ENCODE measurements at regions not wholly inside any gene's neighbourhood (a gene's known extent, or its start where the extent isn't known, plus 50 kb on each side); places are given as distances from the start of the nearest gene placed in this dataset.

DNA sequence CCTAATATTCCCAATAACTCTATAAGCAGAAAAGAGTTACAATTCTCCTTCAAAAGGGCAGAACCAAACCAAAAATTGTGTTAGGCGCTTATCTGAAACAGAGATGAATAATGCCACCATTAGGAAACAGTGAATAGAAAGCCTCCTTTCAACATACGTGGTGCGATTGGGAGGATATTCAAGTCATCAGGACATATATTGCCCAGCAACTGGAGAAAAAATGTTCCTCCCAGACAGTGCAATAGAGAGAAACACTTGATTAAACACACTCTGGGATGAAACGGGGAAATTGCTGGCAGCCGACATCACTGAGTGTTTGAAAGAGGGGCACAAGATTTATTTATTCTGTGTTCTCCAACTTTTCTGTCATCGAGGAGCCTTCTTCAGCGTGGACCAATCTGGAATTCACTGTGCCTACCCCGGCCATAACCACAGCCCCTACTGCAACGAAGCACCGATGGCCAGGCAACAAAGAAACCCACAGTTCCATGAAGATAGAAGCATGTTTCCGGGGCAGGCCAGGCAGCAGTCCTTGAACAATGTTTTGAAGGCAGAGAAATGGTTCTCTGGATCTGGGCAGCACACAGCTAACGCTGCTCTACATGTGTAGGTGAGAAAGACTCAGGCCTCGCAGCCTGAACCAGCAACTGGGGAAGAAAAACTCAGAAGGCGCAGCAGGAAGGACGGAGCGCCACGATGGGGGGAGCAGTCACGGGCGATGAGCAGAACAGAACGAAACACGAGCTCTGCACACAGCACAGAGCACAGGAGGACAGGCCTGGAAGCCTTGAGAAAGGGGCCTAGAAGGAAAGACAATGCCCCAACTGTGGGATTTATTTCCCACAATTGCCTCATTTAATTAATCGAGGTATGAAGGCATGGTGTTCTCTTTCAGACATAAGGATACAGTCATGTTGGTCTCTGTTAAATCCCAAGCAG lies 234.2 kb upstream of the FOXQ1 start:
- DNase-seq (no peak), ATAC-seq (no peak)
- Mint-ChIP-seq H3K36me3 (ENCODE audit: insufficient read depth) (no peaks in the 10 kb centered on the region), H3K4me3 (no peak overlapping the region), H3K9me3 (no peaks in the 10 kb centered on the region), H3K27me3 (ENCODE audit: low read depth) (peaks cover 9% of the 10 kb centered on the region), H3K4me1 (ENCODE audit: low read depth) (no peaks in the 10 kb centered on the region)

DNA sequence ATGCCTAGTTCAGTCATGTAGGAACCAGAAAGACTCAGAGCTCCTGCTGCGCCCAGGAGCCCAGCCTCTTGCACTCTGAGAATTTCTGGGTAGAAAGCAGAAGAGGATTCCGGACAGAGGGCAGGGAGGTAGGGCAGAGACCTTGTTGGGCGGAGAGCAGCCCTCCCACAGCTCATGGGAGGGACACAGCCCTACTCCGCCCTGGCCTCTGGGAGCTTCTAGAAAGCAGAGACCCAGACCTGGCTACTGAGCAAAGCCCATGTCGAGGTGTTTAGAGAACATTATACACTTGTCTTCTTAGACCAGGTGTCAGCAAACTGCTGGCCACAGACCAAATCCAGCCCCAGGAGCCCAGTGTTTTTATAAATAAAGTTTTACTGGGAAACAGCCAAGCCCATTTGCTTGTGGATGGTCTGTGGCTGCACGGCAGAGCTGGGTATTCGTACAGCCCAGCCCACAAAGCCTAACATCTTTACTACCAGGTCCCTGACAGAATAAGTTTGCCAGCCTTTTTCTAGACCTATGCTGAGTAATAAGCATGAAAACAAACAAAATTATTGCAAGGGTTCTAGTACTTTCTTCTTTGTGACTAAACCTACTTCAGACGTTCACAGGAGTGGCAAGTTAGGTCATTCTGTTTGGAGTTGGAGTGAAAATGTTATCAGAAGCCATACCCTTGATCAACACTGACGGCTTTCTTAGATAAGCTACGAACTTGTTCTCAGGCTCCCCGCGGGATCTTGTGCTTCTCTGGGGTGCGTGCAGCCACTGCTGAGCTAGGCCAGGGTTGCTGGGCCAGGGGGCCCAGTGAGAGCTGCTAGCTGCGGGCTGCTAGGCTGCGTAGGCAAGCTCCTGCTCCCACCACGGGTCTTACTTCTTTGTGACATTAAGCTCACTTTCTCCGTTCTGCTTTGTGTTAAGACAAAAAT lies 235.1 kb upstream of the FOXQ1 start:
- Mint-ChIP-seq H3K36me3 (ENCODE audit: insufficient read depth) (no peaks in the 10 kb centered on the region), H3K4me3 (no peak overlapping the region), H3K27me3 (ENCODE audit: low read depth) (peaks cover 9% of the 10 kb centered on the region), H3K9me3 (no peaks in the 10 kb centered on the region), H3K4me1 (ENCODE audit: low read depth) (no peaks in the 10 kb centered on the region)
- DNase-seq: no peak
- no peak for ATAC-seq

DNA sequence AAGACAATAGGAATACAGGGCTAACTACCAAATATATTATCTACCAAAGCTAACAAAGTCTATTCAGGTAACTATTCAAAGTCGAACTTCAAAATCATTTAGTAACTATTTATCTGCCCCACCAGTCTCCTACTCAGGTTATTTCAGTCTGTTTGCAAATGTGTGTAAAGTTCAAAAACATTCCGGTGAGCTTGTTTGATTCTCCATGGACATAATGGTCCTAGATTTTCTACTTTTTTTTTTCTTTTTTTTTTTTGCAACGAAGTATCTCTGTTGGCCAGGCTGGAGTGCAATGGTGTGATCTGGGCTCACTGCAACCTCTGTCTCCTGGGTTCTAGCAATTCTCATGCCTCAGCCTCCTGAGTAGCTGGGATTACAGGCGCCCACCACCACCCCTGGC lies 236.0 kb upstream of the FOXQ1 start:
- ATAC-seq: no peak
- DNase-seq: no peak
- no peak overlapping the region for H3K4me3 Mint-ChIP-seq
- peaks cover 9% of the 10 kb centered on the region for H3K27me3 Mint-ChIP-seq (ENCODE audit: low read depth)
- no peaks in the 10 kb centered on the region for H3K36me3 Mint-ChIP-seq (ENCODE audit: insufficient read depth)
- H3K4me1 Mint-ChIP-seq (ENCODE audit: low read depth): no peaks in the 10 kb centered on the region
- H3K9me3 Mint-ChIP-seq: no peaks in the 10 kb centered on the region

- Mint-ChIP-seq H3K27me3 (ENCODE audit: low read depth) (peaks cover 13% of the 10 kb centered on the region), H3K4me1 (ENCODE audit: low read depth) (no peaks in the 10 kb centered on the region), H3K4me3 (no peak overlapping the region), H3K9me3 (no peaks in the 10 kb centered on the region), H3K36me3 (ENCODE audit: insufficient read depth) (no peaks in the 10 kb centered on the region)
- ATAC-seq: no peak
- no peak for DNase-seq
Observed at GRCh38 chr6:1075444-1075843, 236.5 kb upstream of the FOXQ1 start.

GRCh38 chr6:1070085-1070521 lies 241.8 kb upstream of the FOXQ1 start:
- Mint-ChIP-seq H3K4me3 (no peak overlapping the region), H3K27me3 (ENCODE audit: low read depth) (peaks cover 15% of the 10 kb centered on the region), H3K36me3 (ENCODE audit: insufficient read depth) (no peaks in the 10 kb centered on the region), H3K4me1 (ENCODE audit: low read depth) (no peaks in the 10 kb centered on the region), H3K9me3 (no peaks in the 10 kb centered on the region)
- DNase-seq (no peak), ATAC-seq (no peak)

DNA sequence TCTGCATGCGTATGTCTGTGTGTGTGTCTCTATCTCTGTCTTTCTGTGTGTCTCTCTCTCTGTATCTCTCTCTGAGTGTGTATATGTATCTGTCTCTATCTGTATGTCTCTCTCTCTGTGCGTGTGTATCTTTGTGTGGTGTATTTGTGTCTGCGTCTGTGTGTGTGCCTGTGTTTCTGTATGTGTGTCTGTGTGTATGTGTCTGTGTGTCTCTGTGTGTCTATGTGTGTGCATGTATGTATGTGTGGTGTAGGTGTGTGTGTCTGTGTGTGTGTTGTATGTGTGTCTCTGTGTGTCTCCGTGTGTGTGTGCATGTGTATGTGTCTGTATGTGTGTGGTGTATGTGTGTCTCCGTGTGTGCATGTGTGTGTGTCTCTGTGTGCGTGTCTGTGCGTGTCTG lies 243.0 kb upstream of the FOXQ1 start:
- peaks cover 12% of the 10 kb centered on the region for H3K27me3 Mint-ChIP-seq (ENCODE audit: low read depth)
- DNase-seq: no peak
- ATAC-seq: no peak
- H3K4me1 Mint-ChIP-seq (ENCODE audit: low read depth): no peaks in the 10 kb centered on the region
- H3K4me3 Mint-ChIP-seq: no peak overlapping the region
- H3K9me3 Mint-ChIP-seq: no peaks in the 10 kb centered on the region
- no peaks in the 10 kb centered on the region for H3K36me3 Mint-ChIP-seq (ENCODE audit: insufficient read depth)

GRCh38 chr6:1068068-1068467 lies 243.8 kb upstream of the FOXQ1 start:
- no peaks in the 10 kb centered on the region for H3K4me1 Mint-ChIP-seq (ENCODE audit: low read depth)
- H3K9me3 Mint-ChIP-seq: no peaks in the 10 kb centered on the region
- DNase-seq (no peak), ATAC-seq (no peak)
- no peaks in the 10 kb centered on the region for H3K36me3 Mint-ChIP-seq (ENCODE audit: insufficient read depth)
- H3K4me3 Mint-ChIP-seq: no peak overlapping the region
- peaks cover 16% of the 10 kb centered on the region for H3K27me3 Mint-ChIP-seq (ENCODE audit: low read depth)

DNA sequence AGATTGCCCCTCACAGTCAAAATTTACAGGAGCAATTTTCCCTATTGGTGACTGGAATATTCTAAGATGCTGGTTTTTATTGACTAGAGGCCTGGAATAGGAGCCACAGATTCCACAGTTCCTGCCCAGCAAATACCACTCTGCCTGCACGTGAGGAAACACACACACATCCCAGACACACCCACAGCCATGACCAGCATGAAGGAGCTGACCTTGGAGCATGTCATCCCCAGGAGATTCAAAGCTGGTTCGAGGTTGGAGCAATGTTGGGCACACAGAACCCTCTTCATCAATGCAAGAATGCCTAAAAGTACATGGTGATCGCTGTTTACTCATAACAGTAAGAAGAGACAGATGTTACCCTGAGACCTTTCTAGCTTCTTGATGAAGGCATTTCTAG lies 244.6 kb upstream of the FOXQ1 start:
- peaks cover 16% of the 10 kb centered on the region for H3K27me3 Mint-ChIP-seq (ENCODE audit: low read depth)
- H3K4me3 Mint-ChIP-seq: no peak overlapping the region
- no peaks in the 10 kb centered on the region for H3K36me3 Mint-ChIP-seq (ENCODE audit: insufficient read depth)

GRCh38 chr6:1066449-1067090 lies 245.3 kb upstream of the FOXQ1 start:
- Mint-ChIP-seq H3K4me3 (no peak overlapping the region), H3K27me3 (ENCODE audit: low read depth) (peaks cover 16% of the 10 kb centered on the region), H3K9me3 (no peaks in the 10 kb centered on the region), H3K36me3 (ENCODE audit: insufficient read depth) (no peaks in the 10 kb centered on the region), H3K4me1 (ENCODE audit: low read depth) (no peaks in the 10 kb centered on the region)
- ATAC-seq (no peak), DNase-seq (no peak)

More for the DNA sequence above, 244.6 kb upstream of the FOXQ1 start:
- ATAC-seq (no peak), DNase-seq (no peak)
- no peaks in the 10 kb centered on the region for H3K9me3 Mint-ChIP-seq
- no peaks in the 10 kb centered on the region for H3K4me1 Mint-ChIP-seq (ENCODE audit: low read depth)

GRCh38 chr6:1065986-1066385 lies 245.9 kb upstream of the FOXQ1 start:
- ATAC-seq: no peak
- no peak for DNase-seq
- H3K27me3 Mint-ChIP-seq (ENCODE audit: low read depth): peaks cover 18% of the 10 kb centered on the region
- H3K4me1 Mint-ChIP-seq (ENCODE audit: low read depth): no peaks in the 10 kb centered on the region
- no peaks in the 10 kb centered on the region for H3K36me3 Mint-ChIP-seq (ENCODE audit: insufficient read depth)
- no peak overlapping the region for H3K4me3 Mint-ChIP-seq
- no peaks in the 10 kb centered on the region for H3K9me3 Mint-ChIP-seq

DNA sequence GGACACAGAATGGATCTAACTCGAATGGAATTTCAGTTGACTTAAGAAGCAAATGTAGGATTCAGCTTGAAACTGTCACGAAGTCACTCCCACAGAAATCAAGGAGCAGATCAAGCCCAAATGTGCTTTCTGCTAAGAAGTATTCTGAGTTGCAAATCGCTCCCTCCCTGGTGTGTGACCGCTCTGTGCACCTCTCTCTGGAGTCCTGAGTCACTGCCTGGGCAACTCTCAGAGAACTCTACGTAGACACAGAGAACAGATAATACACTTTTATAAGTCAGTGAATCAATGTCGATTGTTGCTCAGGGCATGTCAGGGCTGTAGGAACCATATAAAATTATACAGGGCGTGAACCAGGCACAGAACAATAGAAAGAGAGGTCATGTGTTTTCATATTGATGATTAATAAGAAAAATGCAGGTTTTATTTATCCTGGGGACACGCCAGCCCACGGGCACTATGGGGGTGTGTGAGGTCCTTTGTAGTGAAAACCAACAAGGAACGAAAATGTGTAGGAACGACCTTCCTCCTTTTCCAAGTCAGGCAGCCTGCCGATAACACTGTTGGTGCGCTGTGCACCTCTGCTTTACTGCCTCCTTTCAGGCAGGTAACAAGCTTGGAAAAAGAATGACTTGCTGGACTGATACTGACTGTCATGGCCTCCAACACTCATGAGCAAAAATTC lies 248.1 kb upstream of the FOXQ1 start:
- peaks cover 13% of the 10 kb centered on the region for H3K27me3 Mint-ChIP-seq (ENCODE audit: low read depth)
- no peak overlapping the region for H3K4me3 Mint-ChIP-seq
- no peaks in the 10 kb centered on the region for H3K4me1 Mint-ChIP-seq (ENCODE audit: low read depth)
- no peaks in the 10 kb centered on the region for H3K9me3 Mint-ChIP-seq
- H3K36me3 Mint-ChIP-seq (ENCODE audit: insufficient read depth): no peaks in the 10 kb centered on the region
- ATAC-seq (no peak), DNase-seq (no peak)

DNA sequence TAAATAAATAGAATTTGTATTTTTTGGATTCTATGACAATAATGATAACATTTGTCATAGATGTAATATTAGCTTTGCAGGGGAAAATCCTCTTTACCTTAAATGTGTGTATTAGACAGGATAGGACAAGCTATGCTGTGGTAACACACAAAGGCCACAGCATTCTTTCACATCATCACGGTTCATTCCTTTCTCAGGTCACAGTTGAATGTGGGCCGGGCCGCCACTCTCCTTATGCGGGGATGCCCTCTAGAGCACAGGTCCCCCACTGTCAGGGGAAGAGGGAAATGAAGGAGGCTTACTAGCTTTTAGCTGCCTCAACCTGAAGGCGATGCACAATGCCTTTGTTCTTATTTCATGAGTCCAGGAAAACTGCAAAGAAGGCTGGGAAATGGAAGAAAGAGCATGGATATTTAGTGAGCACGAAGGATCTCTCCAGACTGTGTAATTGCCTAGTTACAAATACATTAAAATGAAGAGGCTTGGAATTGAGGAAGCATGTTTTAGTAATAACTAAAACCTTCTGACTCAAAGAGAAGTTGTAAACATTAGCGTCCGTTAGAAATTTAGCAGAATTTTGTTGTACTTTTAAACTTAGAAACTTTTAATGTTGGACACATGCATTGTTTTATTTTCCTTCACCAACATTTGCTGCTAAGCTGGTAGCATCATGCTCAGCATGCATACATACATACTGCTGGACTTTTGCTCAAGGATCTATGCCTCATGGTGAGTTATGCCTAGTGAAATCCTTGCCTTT lies 248.9 kb upstream of the FOXQ1 start:
- H3K4me3 Mint-ChIP-seq: no peak overlapping the region
- H3K36me3 Mint-ChIP-seq (ENCODE audit: insufficient read depth): no peaks in the 10 kb centered on the region
- H3K4me1 Mint-ChIP-seq (ENCODE audit: low read depth): no peaks in the 10 kb centered on the region
- ATAC-seq: no peak
- H3K27me3 Mint-ChIP-seq (ENCODE audit: low read depth): peaks cover 11% of the 10 kb centered on the region
- DNase-seq: no peak
- no peaks in the 10 kb centered on the region for H3K9me3 Mint-ChIP-seq

GRCh38 chr6:1059596-1059995 lies 252.3 kb upstream of the FOXQ1 start:
- H3K4me1 Mint-ChIP-seq (ENCODE audit: low read depth): no peaks in the 10 kb centered on the region
- no peaks in the 10 kb centered on the region for H3K36me3 Mint-ChIP-seq (ENCODE audit: insufficient read depth)
- peaks cover 8% of the 10 kb centered on the region for H3K27me3 Mint-ChIP-seq (ENCODE audit: low read depth)
- no peak overlapping the region for H3K4me3 Mint-ChIP-seq
- no peaks in the 10 kb centered on the region for H3K9me3 Mint-ChIP-seq
- no peak for DNase-seq
- no peak for ATAC-seq

All from activated T-cell treated with anti-CD3 and anti-CD28 coated beads, Interleukin-2, amount 50 U/mL, for 4 hours (primary cell).